Mucosa of descending colon (tissue), 3 donors: ENCODE measurements at regions not wholly inside any gene's neighbourhood (a gene's known extent, or its start where the extent isn't known, plus 50 kb on each side); places are given as distances from the start of the nearest gene placed in this dataset.

Experiments used
- ATAC-seq: fragments of 200-7000 bp; cut with Tn5 transposase; one replicate; pipeline ENCODE4 v1.9.1; 2020; ENCODE audit warnings: mild to moderate bottlenecking, moderate library complexity
- DNase-seq, 3 donors: peaks; one replicate each; pipeline ENCODE4 v3.0.0-alpha.2; 2020
- H3K36me3 ChIP-seq: fragments of 200-600 bp; one replicate; pipeline ENCODE4 v1.8.0; 2021; ENCODE audit warnings: low read depth, mild to moderate bottlenecking
- H3K4me1 ChIP-seq: fragments of 200-600 bp; one replicate; pipeline ENCODE4 v1.8.0; 2021; ENCODE audit warnings: low read depth, mild to moderate bottlenecking
- H3K4me3 ChIP-seq: fragments of 200-600 bp; one replicate; pipeline ENCODE4 v1.8.0; 2021; ENCODE audit warnings: mild to moderate bottlenecking
- H3K9me3 ChIP-seq: fragments of 200-600 bp; one replicate; pipeline ENCODE4 v1.8.0; 2021; ENCODE audit warnings: mild to moderate bottlenecking
- intact Hi-C, 2 donors: fragments of 100-400 bp; cut with DNase I in 1 of 2; cut with micrococcal nuclease in 1 of 2; formaldehyde crosslinking; loops; one replicate each; pipeline versions ENCODE4 v1.11.0 to v1.11.1; 2022; cut with DNase I, micrococcal nuclease
- TF ChIP-seq, protein P1 (sequence below): fragments of 200-600 bp; IDR thresholded peaks from one replicate; pipeline ENCODE4 v1.8.0; 2022; ENCODE audit warnings: antibody characterized with exemption, mild to moderate bottlenecking
- donor health status: DM: no; HTN: no; CAD: no; lungs with moderate emphysema.
- donor health status: DM: no; HTN: no; CAD: no.
- donor health status: DM: no; HTN: yes; CAD: no.

DNA sequence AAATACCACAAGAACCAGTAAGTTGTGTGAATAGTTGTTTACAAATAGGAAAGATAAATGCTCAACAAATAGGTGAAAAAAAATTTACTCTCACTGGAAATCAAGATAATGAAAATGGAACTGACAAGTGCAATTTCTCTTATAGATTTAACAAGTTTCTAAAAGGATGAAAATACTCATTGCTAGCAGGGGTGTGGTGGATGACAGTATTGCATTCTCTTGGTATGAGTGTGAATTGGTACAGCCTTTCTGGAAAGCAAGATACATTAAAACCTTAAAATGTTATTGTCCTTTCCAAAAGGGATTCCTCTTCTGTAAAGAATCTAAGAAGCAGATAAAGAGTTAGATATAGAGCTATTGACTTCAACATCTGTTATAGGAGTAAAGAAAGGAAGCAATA, 240.0 kb upstream of the RPS6KA3 start:
- no peak overlapping the region for H3K4me3 ChIP-seq
- no peaks in the 10 kb centered on the region for H3K9me3 ChIP-seq
- TF ChIP-seq, protein P1, sequence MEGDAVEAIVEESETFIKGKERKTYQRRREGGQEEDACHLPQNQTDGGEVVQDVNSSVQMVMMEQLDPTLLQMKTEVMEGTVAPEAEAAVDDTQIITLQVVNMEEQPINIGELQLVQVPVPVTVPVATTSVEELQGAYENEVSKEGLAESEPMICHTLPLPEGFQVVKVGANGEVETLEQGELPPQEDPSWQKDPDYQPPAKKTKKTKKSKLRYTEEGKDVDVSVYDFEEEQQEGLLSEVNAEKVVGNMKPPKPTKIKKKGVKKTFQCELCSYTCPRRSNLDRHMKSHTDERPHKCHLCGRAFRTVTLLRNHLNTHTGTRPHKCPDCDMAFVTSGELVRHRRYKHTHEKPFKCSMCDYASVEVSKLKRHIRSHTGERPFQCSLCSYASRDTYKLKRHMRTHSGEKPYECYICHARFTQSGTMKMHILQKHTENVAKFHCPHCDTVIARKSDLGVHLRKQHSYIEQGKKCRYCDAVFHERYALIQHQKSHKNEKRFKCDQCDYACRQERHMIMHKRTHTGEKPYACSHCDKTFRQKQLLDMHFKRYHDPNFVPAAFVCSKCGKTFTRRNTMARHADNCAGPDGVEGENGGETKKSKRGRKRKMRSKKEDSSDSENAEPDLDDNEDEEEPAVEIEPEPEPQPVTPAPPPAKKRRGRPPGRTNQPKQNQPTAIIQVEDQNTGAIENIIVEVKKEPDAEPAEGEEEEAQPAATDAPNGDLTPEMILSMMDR, result no peak
- no peaks in the 10 kb centered on the region for H3K4me1 ChIP-seq
- DNase-seq (no peak), ATAC-seq (no peak)
- intact Hi-C loops, result no loop called here
- H3K36me3 ChIP-seq, result no peaks in the 10 kb centered on the region

DNA sequence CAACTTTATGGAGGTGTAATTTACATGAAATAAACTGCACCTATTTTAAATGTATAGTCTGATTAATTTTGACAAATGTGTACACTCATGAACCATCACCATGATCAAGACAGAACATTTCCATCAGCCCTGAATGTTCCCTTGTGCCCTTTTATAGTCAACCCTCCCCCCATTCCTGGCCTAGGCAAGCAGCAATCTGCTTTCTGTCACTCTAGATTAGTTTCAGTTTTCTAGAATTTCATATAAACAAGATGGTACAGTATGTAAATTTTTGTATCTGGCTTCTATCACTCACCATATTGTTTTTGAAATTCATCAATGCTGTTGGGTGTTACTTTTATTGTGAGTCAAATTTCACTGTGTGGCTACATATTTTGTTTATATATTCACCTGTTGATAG, 234.2 kb upstream of the RPS6KA3 start:
- TF ChIP-seq, protein P1, result no peak
- intact Hi-C loops, result no loop called here
- no peaks in the 10 kb centered on the region for H3K4me1 ChIP-seq
- no peaks in the 10 kb centered on the region for H3K9me3 ChIP-seq
- ATAC-seq (no peak), DNase-seq (no peak)
- H3K4me3 ChIP-seq, result no peak overlapping the region
- H3K36me3 ChIP-seq, result no peaks in the 10 kb centered on the region

DNA sequence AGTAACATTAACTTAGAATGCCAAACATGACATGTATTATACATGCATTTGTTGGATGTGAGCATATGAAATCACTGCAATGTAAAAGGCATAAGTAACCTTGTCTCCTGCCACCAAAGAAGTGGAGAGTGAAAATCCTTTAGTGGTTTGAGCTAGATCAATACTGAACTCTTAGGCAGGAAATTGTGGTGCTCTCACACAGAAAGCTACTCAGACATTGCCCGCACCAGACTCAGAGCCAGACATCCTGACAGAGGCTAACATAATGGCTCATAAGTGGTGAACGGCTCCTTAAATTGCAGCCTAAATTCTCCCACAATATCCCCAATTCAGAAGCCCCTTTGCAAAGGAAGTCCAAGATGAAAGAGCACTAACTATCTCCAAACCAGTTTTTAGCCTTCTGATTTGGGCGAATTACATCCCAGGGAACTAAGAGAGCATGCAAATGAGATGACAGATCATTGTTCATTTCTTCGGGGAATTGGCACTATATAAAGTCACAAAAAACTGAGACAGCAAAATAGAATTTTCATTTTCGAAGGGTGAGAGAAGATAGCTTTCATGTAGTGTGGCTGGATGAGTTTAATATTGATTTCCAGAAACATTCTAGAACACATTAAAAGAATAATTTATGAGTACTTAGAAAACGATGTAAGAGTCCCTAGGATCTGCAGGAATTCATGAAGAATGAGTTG, 233.6 kb upstream of the RPS6KA3 start:
- Histone ChIP-seq H3K36me3 (no peaks in the 10 kb centered on the region), H3K9me3 (no peaks in the 10 kb centered on the region), H3K4me1 (no peaks in the 10 kb centered on the region), H3K4me3 (no peak overlapping the region)
- ATAC-seq (no peak), DNase-seq (no peak)
- TF ChIP-seq, protein P1, result no peak
- intact Hi-C loops, result no loop called here

DNA sequence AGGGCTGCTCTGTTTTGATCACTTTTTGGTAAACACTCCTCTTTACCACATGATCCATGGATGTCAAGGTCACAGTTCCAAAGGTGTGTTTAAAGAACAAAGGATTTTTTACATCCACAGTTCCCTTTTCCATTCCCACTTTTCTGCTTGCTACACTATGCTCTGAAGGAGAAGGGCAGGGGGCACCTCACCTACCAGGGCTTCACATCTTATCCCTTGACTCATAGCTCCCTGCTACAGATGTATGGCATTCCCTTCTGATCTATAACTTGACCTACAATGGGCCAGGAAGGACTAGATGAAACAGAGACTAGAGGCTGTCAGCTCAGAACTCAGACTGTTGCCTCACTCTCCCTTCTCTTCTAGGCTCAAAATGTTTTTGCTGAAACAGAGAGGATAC, 233.1 kb upstream of the RPS6KA3 start:
- TF ChIP-seq, protein P1, result no peak
- no peaks in the 10 kb centered on the region for H3K4me1 ChIP-seq
- no peak for ATAC-seq
- no peak overlapping the region for H3K4me3 ChIP-seq
- H3K9me3 ChIP-seq, result no peaks in the 10 kb centered on the region
- no peaks in the 10 kb centered on the region for H3K36me3 ChIP-seq
- DNase-seq, result no peak
- intact Hi-C loops, result no loop called here

DNA sequence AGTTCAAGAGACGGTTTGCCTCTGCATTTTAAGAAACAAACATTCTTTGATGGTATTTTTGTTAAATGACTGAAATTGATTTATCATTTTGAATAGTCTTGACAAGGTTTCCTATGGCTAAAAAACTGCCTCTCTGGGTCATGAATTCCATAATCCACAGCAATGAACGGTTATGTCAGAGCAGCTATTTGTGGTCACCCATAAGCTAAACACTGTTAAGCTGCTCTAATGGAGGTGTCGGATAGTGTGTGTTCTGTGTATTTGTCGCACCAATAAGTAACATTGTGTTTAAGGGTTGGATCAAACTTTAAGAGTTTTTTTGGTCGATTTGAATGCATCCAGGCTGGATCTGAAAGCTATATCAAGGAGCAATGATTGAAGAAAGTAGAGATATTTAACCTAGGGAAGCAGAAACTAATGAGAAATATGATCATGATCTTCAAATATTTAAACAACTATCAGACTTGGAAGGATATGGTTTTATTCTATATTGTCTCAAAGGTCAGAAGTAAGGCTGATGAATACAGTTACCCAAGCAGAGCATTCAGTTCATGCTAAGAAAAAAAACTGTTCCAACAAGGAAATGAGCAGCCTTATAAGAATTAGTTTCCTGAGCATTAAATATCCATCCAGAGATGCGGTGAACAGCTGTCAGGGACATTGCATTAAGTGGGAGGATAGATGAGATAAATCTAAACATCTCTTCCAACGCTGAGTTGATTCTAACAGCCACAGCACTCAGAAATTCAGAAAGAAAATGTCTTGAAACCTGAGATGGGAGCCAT, 232.3 kb upstream of the RPS6KA3 start:
- Histone ChIP-seq H3K9me3 (no peaks in the 10 kb centered on the region), H3K4me3 (no peak overlapping the region), H3K4me1 (no peaks in the 10 kb centered on the region), H3K36me3 (no peaks in the 10 kb centered on the region)
- DNase-seq (no peak), ATAC-seq (peak; percentile 51)
- TF ChIP-seq, protein P1, result no peak
- intact Hi-C loops, result no loop called here
